NCI-H2196 (cell line): ENCODE measurements at regions not wholly inside any gene's neighbourhood (a gene's known extent, or its start where the extent isn't known, plus 50 kb on each side); places are given as distances from the start of the nearest gene placed in this dataset.

ENCODE experiments used
- DNase-seq: peaks from one replicate; lab custom pipeline; 2025; ENCODE audit not compliant: unreplicated experiment; lab: John Stamatoyannopoulos, UW

DNA sequence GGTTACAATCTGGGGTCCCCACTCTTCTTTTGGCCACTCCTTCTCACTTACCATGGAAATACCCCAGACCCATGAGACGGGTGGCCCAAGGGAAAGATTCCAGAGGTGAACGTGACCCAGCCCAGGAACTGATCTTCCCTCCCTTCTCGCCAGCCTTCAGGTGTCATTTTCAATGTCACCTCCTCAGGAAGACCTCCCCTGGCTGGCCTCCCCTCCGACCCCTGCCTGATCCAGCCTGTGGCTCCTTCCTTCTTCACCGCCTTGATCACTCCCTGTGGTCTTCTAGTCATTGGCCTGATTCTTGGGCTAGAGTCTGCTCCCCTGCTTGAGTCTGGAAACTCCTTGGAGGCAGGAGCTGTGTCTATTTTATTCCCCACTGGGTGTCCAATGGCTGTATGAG lies 146.1 kb downstream of the SMAD6 start:
- no peak for DNase-seq

DNA sequence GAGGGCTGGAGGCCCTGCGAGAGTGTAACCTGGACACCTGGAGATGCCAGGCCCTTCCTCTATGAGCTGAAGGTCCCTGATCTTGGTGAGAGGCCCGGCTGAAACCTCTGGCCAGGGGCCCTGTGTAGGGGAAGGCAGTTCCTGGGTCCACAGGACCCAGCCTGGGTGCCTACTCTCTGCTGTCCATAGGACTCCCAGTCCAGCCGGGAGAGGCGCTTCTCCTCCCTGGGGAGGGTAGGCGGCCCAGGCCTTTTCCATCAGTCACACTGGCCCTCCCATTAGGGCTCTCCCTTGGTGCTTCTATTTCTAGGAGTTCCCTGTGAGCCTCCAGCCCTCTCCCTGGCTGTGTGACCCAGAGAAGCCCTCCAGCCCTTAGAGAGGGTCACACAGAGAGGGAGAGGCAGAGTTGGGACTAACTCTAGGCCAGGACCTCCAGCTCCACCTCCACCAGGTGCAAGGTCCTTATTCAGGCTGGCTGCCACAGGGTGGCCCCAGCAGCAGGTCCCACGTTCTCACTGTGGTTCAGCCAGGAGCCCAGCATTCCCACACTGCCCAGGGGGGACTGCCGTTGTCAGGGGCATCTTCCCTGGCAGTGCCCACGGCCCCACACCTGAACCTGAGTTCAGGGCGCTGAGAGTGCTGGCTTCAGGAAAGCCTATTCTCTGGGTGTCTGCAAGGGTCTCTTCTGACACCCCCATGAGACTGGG lies 146.8 kb downstream of the SMAD6 start:
- DNase-seq, result no peak

DNA sequence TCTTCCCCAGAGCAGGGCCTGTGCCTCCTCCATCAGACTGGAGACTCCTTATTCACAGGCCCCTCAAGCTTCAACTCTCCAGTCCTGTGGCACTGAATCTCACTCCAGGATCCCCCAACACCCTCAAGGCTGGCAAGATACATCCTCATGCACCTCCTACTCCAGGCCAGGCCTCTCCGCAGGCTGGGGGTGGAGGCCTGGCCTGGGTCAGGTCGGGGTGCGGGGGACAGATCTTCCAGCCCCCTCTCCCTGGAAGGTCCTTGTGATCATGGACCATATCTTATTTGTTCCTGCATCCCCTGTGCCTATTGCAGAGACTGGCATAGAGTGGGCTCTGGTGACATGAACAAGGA lies 147.3 kb downstream of the SMAD6 start:
- no peak for DNase-seq

DNA sequence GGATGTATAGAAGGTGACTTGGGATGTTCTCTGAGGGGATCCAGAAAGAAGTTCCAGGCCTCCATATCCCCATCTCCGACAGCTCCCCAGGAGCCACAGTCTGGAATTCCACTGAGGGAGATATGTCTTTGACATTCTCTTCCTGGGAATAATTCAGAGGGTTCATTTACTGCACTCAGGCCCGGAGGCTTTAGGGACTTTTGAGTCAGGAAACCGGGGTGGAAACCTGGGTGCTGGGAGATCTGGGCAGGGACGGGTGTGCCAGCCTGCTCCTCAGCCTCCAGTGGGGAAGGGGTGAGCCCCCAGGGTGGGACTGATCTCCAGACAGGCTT lies 147.7 kb downstream of the SMAD6 start:
- no peak for DNase-seq

DNA sequence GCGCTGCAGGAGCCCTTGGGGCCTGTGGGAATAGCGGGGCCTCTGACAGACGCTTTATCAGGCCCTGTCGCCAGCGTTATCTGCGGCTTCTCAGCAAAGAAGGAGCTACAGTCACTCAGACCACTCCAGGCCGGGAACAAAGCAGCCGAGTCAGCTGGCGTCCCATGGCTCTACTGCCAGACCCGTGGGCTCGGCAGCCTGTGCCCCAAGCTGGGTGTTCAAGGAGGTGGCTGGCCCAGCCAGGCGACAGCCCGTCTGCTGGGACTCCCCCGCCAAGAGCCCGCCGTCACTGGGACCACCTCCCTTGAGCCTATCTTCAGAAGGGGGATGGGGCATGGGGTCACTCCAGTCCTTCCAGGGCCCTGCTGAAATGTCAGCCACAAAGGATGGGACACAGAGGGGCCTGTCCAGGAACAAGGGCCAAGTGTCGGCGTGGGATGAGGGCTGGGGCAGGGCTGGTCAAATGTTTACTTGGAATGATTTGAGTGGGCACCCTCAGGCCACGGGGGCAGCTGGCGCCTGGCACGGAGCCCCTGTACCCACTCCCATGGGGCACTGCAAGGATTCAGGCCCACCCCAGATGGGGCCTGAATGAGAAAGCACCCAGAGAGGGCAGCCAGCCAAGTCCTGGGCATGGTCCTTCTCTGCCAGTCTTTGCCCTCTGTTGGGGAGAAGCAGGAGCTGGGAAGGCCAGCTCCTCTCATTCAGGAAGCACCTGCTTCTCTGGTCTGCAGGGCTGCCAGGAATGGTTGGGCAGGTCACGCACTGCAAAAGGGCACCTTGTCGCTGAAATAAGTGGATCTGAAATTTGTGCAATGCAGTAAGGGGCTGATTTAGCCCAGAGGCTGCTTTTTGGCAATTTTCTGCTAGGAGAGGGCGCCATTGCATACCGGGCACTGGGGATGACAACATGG lies 148.3 kb downstream of the SMAD6 start:
- DNase-seq, result no peak

DNA sequence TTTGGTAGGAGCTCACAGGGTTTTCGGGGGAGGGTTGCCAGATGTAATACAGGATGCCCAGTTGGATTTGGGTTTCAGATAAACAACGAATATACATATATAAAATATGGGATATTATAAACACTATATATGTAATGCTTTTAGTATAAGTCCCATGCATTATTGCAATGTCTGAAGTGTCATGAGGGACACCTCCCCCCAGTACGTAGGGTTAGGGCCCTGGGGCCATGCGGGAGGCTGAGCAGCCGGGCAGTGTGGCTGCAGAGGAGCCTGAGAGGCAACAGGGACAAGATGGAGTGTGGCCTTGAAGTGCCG lies 148.9 kb downstream of the SMAD6 start:
- DNase-seq, result no peak

DNA sequence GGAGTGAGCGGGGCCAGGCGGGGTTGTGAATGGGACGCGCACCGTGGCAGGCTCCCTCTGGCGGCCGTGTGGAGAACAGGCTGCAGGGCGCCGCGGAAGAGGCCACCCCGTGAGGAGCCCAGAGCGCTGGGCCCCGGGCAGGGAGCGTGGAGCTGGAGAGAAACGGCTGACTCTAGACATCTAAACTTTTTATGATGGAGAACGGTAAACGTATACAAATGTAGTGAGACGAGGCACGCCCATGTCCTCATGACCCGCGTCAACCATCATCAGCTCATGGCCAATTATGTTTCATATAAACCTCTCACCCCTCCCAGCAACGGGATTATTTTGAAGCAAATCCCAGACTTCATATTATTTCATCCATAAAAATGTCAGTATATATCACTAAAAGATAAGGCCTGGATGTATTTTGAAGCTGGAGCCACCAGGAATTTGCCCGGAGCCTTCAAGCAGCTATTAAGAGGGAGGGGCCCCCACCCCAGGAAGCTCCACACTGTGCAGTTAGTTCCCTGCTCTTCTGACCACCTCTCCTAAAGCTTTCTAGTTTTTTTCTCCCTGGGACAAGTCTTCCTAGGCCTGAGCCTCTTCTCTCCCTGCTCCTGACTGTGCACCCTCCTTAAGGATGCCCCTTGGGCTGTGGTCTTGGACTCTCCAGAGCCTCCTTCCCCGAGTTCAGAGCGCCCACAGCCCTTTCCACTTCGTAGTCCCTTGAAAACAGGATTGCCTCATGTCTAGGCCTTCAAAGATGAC lies 149.5 kb downstream of the SMAD6 start:
- peak; percentile 46 for DNase-seq

DNA sequence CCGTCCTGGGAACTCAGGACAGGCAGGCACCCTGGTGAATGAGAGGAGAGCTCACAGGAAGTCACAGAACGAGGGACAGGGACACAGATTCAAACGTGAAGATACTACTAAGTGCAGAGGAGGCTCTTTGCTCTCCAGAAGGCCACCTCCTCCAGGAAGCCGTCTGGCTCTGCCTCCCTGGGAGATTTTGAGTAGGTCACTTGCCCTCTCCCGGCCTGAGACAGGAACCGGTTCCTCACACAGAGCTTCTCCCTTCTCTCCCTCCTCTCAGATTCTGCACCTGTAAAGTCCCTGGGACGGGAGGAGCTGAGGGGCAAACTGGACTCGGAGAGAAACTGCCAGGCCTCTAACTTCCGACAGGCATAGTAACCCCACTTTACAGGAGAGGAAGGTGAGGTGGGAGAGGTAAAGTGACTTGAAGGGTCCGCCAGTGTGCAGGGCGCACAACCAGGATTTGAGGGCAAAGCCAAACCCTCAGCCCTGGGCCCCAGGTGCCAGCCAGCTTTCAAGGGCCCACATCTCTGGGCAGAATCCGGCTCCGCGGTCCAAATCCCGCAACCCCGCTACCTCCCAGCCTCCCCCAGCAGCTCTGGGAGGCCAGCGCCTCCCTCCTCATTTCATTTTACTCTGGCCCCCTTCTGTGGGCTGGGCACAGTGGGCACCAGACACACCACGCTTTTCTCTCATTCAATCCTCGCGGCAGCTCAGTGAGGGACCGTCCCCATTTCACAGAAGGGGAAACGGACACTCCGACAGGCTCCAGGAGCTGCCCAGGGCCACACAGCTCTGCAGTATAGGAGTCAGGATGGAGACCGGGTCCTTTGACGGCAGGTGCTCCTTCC lies 150.2 kb downstream of the SMAD6 start:
- DNase-seq, result no peak

DNA sequence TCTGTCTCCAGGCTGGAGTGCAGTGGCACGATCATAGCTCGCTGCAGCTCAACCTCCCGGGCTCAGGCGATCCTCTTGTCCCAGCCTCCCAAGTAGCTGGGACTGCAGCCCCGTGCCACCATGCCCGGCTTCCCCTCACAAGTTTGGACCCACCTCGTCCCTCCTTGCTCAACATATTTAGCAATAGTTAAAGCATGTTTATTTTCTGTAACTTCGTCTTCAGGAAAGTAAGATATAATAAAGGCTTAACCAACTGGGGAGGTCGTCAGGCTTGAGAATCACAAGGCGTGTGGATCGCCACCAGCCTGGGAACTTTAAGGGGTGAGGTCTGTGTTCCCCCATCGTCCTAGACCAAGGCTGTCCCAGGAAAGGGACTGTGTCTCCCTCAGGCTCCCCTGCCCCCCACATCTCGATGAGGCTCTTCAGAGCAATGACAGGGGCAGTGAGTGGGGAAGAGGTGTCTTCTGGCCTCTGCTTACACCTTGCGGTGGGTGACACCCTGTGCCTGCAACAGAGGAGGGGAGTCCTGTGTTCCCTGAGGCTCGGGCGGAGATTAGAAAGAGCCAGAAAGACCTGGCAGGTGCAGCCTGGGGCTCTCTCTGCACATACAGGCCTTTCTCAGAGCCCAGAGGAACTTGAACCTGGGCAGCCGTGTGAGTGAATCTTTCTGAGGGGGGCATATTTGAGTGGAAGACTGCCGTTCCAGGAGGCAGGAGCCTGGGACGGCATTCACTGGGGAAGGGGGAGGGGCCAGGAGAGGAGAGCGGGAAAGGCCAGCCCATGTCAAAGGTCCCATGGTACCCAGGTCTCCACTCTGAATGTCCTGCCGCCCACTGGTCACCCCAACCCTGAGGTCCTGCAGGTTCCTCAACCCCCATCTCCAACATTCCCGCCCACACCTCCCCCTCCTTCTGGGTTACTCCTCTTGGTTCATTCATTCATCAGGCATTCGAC lies 152.3 kb downstream of the SMAD6 start:
- no peak for DNase-seq

DNA sequence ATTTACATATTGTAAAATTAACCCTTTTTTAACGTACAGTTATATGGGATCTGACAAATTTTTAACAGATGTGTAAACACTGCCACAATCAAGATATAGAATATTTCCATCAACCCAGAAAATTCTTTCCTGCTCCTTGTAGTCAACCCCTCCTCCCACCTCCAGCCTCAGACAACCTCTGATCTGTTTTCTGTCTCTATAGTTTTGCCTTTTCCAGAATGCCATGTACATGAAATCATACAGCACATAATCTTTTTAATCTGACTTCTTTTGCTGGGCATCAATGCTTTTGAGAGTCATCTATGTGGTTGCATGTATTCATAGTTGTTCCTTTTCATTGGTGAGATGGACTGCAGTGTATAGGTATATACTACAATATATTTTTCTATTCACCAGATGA lies 153.0 kb downstream of the SMAD6 start:
- no peak for DNase-seq

DNA sequence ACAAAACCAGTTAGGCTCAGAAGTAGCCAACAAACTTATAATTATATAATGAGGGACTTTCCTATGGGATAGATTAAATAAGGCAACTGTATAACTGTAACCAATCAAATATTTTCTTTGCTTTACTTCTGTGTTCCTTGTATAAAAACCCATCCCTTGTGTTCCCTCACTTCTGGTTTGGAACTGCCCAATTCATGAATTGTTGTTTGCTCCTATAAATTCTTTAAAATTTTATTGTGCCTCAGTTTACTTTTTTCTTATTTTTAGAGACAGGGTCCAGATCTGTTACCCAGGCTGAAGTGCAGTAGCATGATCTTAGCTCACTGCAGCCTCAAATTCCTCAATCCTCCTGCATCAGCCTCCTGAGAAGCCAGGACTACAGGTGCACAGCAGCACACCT lies 155.7 kb downstream of the SMAD6 start:
- DNase-seq, result no peak

DNA sequence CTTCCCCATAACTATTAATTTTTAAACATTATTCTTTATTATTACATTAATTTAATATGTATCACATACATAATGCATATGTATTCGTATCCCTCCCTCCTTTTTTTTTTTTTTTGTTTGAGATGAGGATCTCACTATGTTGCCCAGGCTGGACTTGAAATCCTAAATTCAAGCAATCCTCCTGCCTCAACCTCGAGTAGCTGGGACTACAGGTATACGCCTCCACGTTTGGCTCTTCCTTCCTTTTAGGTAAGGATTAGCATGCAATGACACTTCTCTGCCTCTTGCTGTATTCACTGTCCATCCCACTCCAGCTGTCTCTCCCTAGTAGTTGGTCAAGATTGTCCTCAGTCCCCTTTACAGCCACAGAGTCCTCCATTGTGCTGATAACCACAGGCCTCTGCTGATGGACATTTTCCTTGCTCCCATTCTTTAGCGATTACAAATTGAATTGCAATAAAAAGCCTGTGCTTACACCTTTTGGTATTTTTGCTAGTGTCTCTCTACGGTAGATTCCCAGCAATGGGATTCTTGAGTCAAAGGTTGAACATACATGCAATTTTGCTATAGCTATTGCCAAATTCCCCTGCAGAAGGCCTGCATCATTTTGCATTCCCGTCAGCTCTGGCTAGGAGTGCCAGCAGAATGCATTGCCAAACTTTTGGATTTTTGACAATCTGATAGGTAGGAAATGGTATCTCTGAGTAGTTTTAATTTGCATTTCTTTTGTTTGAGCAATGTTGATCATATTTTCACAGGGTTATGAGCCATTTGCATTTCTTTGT lies 156.6 kb downstream of the SMAD6 start:
- no peak for DNase-seq

DNA sequence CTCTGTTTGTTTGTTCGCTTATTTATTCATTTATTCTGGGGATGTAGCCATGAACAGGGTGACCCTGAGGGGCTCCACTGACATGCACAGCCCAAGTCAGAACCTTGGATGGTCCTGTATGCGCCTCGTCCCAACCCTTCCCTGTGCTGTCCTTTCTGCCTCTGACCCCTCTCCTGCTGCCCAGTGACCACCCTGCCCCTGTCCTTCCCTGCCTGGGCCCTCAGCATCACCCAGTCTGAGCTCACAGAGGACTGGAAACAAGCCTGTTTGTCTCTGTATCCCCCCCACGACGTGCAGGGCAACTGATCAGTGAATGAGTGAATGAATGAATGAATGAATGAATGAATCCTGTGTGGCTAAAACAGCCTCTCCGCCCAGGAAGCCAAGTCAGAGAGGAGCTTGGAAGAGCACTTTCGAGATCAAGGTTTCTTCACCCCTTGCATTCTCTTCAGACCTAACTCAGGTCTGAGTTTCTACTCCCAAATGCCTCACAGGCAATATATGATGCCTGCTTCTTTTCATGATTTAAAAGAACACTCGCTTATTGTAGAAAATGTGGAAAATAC lies 157.7 kb downstream of the SMAD6 start:
- DNase-seq, result no peak

DNA sequence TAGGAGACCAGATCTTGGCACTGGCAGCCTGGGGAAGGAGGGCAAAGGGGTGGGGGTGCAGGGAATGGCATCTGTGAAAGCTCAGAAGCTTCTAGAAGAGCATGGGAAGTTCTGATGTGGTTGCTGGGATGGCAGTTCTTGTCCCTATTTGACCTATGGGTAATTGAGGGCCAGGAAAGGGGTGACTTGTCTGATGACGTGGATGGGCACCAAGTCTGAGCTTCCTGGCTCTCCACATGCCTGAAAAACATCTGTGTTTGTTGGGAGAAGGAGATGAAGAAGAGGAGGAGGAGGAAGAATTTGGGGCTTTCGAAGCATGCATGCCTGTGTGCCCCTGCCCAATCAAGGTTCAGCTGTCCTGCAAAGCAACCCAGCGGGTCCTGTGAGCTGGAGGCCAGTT lies 158.8 kb downstream of the SMAD6 start:
- DNase-seq, result no peak

DNA sequence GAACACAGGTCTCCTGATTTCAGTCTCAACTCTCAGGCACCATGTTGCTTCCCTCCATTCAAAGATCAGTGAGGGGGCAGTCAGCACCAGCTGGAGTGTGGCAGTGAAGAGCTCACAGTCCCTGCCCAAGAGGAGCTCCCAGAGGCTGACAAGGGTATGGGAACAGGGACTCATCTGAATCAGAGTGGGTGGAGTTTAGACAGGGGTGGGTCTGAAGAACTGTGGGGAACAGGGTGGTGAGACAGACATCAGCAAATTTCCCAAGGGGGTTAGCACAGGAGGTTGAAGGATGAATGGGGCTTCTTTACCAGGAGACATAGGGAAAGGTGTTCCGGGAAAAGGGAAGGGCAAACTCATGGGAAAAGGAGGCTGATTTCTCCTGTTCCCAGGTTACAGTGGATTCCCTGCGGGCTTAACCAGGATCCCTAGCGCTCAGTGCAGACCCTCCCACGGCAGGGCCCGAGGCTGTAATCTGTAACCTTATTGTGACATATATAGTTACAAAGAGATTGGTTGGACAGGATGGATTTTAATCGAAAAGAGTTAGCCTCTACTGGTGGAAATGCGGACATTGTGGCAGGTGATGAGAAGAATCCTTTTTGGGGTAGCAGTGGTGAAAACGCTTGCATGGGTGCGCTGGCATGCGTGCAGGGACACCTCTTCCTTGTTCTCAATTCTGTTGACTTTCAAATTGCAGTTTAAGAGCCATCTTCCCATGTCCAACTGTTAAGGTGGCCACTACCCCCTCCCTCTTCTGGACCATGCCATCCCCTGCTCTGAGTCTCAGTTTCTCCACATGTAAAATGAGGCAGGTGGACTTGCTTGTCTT lies 160.3 kb downstream of the SMAD6 start:
- DNase-seq, result no peak

DNA sequence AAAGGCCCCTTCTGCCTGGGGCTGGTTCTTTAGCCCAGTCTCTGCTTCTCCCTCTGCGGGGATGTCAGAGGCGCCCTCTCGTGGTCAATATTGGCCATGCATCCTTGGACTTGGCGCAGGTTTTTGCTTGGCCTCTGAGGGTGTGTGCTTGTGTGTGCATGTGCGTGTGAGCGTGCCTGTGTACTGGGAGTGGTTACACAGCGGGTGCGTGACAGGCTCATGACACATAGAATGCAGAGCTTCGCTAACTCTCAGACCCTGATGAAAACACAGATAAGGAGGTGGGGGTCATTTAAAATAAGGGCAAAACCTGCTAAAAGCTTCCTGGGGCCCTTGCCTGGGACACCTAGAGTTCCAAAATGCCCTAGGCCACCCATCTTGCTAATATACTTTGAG lies 160.9 kb downstream of the SMAD6 start:
- DNase-seq, result peak; percentile 55

DNA sequence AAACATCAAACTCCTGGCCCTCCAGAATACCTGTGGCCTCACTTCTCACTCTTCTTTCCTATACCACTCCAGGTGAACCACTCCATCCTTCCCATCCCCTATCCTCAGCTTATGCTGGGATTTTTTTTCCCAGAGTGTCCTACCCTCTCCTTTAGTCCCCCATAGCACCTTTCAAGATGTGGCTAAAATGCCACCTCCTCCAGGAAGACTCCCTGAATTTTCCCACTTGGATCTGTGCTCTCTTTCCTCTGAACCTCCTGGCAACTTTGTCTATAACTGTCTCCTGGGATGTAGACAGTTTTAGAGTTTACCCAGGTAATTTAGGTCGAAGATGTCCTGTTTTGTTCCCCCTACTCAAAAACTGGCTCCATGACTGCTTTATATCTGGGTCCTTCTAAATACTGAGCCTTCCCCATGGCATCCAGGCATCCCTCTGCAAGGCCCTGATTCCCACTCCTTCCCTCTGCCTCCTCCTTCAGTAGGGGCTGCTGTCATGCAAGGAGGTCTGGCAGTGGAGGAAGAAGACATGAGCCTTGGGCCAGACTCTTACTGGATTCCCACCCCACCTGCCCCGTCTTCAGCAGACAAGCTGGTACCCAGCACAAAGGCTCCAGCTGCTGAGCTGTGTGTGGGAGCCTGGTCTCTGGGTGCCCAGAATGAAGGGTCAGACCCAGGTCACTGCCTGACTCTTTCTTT lies 161.5 kb downstream of the SMAD6 start:
- no peak for DNase-seq
